ENCODE measurements at regions not wholly inside any gene's neighbourhood (a gene's known extent, or its start where the extent isn't known, plus 50 kb on each side); places are given as distances from the start of the nearest gene placed in this dataset.

GRCh38 chr4:163665521-163666331 is 171.2 kb downstream of the TMA16 start:
- no peak for TF ChIP-seq CTCF (IDR thresholded peaks at IDR 0.05)
- ATAC-seq (ENCODE audit: low FRiP score) = no peak
- no peak for DNase-seq (ENCODE audit: low spot score)

GRCh38 chr4:163666332-163666873 is 171.9 kb downstream of the TMA16 start:
- ATAC-seq (ENCODE audit: low FRiP score) = no peak
- DNase-seq (ENCODE audit: low spot score) = no peak
- no peak for TF ChIP-seq CTCF (IDR thresholded peaks at IDR 0.05)

- ATAC-seq (ENCODE audit: low FRiP score) (no peak), DNase-seq (ENCODE audit: low spot score) (no peak)
- TF ChIP-seq CTCF (IDR thresholded peaks at IDR 0.05) = no peak
Measured at GRCh38 chr4:163672751-163673150, 178.3 kb downstream of the TMA16 start.

- TF ChIP-seq CTCF (IDR thresholded peaks at IDR 0.05) = no peak
- DNase-seq (ENCODE audit: low spot score) = no peak
Measured at GRCh38 chr4:163673848-163674697, 179.6 kb downstream of the TMA16 start.

GRCh38 chr4:163679189-163679588 is 184.7 kb downstream of the TMA16 start:
- TF ChIP-seq CTCF (IDR thresholded peaks at IDR 0.05) = no peak
- ATAC-seq (ENCODE audit: low FRiP score) = no peak
- no peak for DNase-seq (ENCODE audit: low spot score)

More at GRCh38 chr4:163673848-163674697, 179.6 kb downstream of the TMA16 start:
- no peak for ATAC-seq (ENCODE audit: low FRiP score)

GRCh38 chr4:163680386-163681098 is 186.1 kb downstream of the TMA16 start:
- no peak for ATAC-seq (ENCODE audit: low FRiP score)
- DNase-seq (ENCODE audit: low spot score) = no peak
- no peak for TF ChIP-seq CTCF (IDR thresholded peaks at IDR 0.05)

Measured in omental fat pad (tissue), 3 donors.